K562 (cell line): ENCODE measurements at regions not wholly inside any gene's neighbourhood (a gene's known extent, or its start where the extent isn't known, plus 50 kb on each side); places are given as distances from the start of the nearest gene placed in this dataset.

Source experiments
- CCAR2 ChIP-seq: fragments of 200-400 bp; formaldehyde crosslinking; IDR thresholded peaks from 2 replicates; pipeline ENCODE4 v1.6.1; 2017; ENCODE audit warnings: mild to moderate bottlenecking, low read depth, low read length
- MTA3 ChIP-seq: fragments of 450-650 bp; formaldehyde crosslinking; IDR thresholded peaks from 2 replicates; pipeline ENCODE4 v1.6.1; 2017; ENCODE audit warnings: mild to moderate bottlenecking, borderline replicate concordance
- POLR2A ChIP-seq: fragments of 450-650 bp; conservative IDR thresholded peaks from 2 replicates; pipeline ENCODE4 v1.6.1; 2016
- POLR2AphosphoS5 ChIP-seq: IDR thresholded peaks from 2 replicates; pipeline ENCODE4 v1.6.1; 2011; ENCODE audit warnings: mild to moderate bottlenecking, low read depth, low read length, moderate library complexity; ENCODE audit not compliant: control insufficient read depth, insufficient read depth
- SIN3B ChIP-seq: fragments of 450-650 bp; IDR thresholded peaks from 2 replicates; pipeline ENCODE4 v1.6.1; 2017; ENCODE audit warnings: low read depth, mild to moderate bottlenecking, moderate library complexity
- TF ChIP-seq, protein P1 (sequence below): sonication (generic); formaldehyde crosslinking; IDR thresholded peaks from 2 replicates; pipeline ENCODE4 v1.9.0; 2022; ENCODE audit warnings: mild to moderate bottlenecking, missing genetic modification reagents
- TF ChIP-seq, protein P2 (sequence below), 3 experiments: IDR thresholded peaks in 2 of 3; conservative IDR thresholded peaks in 1 of 3; 2 replicates each; pipeline ENCODE4 v1.5.1; 2011 to 2012; ENCODE audit warnings: low read length in 3 of 3, mild to moderate bottlenecking in 3 of 3, control low read depth in 2 of 3, improper control_type of control experiment in 1 of 3, inconsistent platforms in 1 of 3, low read depth in 1 of 3, mixed read lengths in 1 of 3, moderate library complexity in 1 of 3; ENCODE audit not compliant: insufficient read depth in 2 of 3
- TF ChIP-seq, protein P3 (sequence below): sonication (generic); formaldehyde crosslinking; IDR thresholded peaks from 2 replicates; pipeline ENCODE4 v1.9.0; 2022; ENCODE audit warnings: mild to moderate bottlenecking, missing genetic modification reagents
- TF ChIP-seq, protein P4 (sequence below), 2 experiments: fragments of 450-650 bp in 1 of 2; sonication (generic) in 1 of 2; formaldehyde crosslinking in 1 of 2; IDR thresholded peaks; 2 replicates each; pipeline versions ENCODE4 v1.7.1 to v1.9.0; 2016 to 2022; ENCODE audit warnings: inconsistent platforms in 1 of 2, mild to moderate bottlenecking in 1 of 2, missing genetic modification reagents in 1 of 2
- TF ChIP-seq, protein P5 (sequence below): fragments of 450-650 bp; IDR thresholded peaks from 2 replicates; pipeline ENCODE4 v1.6.1; 2017; ENCODE audit warnings: antibody characterized with exemption
- TF ChIP-seq, protein P6 (sequence below): fragments of 250-450 bp; sonication (Bioruptor Pico); IDR thresholded peaks from 2 replicates; pipeline ENCODE4 v1.5.0; 2020; ENCODE audit warnings: mild to moderate bottlenecking, borderline replicate concordance
- TF ChIP-seq, protein P7 (sequence below): sonication (generic); formaldehyde crosslinking; IDR thresholded peaks from 2 replicates; pipeline ENCODE4 v1.5.0; 2020; ENCODE audit warnings: missing genetic modification reagents

DNA sequence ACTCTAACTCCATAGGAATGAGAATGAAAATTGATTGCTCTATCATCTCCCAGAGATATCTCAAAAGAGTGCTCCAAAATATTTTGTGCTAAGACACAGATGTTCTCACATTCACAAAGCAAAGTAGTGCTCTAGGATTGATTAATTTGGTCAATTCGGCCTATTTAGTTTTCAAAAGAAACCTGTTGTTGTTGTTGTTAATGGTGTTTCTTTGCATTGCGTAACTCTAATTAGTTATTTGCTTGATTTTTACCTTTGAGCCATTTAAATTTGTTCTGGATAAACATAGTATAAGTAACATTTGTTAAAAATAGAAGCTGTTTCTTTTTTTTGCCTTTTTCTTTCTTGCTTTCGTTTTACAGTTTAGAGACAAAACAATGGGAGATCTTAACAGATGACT is 382.5 kb downstream of the CAAP1 start:
- TF ChIP-seq POLR2AphosphoS5 (no peak), MTA3 (no peak), CCAR2 (no peak), POLR2A (no peak), SIN3B (no peak)
- TF ChIP-seq, protein P1, sequence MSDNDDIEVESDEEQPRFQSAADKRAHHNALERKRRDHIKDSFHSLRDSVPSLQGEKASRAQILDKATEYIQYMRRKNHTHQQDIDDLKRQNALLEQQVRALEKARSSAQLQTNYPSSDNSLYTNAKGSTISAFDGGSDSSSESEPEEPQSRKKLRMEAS (CRISPR knock-in tag) = no peak
- TF ChIP-seq, protein P2, sequence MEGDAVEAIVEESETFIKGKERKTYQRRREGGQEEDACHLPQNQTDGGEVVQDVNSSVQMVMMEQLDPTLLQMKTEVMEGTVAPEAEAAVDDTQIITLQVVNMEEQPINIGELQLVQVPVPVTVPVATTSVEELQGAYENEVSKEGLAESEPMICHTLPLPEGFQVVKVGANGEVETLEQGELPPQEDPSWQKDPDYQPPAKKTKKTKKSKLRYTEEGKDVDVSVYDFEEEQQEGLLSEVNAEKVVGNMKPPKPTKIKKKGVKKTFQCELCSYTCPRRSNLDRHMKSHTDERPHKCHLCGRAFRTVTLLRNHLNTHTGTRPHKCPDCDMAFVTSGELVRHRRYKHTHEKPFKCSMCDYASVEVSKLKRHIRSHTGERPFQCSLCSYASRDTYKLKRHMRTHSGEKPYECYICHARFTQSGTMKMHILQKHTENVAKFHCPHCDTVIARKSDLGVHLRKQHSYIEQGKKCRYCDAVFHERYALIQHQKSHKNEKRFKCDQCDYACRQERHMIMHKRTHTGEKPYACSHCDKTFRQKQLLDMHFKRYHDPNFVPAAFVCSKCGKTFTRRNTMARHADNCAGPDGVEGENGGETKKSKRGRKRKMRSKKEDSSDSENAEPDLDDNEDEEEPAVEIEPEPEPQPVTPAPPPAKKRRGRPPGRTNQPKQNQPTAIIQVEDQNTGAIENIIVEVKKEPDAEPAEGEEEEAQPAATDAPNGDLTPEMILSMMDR (IDR thresholded peaks at IDR 0.05 in 2 of 3, conservative IDR thresholded peaks at IDR 0.05 in 1 of 3; ENCODE audit: insufficient read depth in 2 of 3, low read depth in 1 of 3, low read length in 3 of 3) = no peak
- TF ChIP-seq, protein P3, sequence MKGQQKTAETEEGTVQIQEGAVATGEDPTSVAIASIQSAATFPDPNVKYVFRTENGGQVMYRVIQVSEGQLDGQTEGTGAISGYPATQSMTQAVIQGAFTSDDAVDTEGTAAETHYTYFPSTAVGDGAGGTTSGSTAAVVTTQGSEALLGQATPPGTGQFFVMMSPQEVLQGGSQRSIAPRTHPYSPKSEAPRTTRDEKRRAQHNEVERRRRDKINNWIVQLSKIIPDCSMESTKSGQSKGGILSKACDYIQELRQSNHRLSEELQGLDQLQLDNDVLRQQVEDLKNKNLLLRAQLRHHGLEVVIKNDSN (CRISPR knock-in tag) = no peak
- TF ChIP-seq, protein P4, sequence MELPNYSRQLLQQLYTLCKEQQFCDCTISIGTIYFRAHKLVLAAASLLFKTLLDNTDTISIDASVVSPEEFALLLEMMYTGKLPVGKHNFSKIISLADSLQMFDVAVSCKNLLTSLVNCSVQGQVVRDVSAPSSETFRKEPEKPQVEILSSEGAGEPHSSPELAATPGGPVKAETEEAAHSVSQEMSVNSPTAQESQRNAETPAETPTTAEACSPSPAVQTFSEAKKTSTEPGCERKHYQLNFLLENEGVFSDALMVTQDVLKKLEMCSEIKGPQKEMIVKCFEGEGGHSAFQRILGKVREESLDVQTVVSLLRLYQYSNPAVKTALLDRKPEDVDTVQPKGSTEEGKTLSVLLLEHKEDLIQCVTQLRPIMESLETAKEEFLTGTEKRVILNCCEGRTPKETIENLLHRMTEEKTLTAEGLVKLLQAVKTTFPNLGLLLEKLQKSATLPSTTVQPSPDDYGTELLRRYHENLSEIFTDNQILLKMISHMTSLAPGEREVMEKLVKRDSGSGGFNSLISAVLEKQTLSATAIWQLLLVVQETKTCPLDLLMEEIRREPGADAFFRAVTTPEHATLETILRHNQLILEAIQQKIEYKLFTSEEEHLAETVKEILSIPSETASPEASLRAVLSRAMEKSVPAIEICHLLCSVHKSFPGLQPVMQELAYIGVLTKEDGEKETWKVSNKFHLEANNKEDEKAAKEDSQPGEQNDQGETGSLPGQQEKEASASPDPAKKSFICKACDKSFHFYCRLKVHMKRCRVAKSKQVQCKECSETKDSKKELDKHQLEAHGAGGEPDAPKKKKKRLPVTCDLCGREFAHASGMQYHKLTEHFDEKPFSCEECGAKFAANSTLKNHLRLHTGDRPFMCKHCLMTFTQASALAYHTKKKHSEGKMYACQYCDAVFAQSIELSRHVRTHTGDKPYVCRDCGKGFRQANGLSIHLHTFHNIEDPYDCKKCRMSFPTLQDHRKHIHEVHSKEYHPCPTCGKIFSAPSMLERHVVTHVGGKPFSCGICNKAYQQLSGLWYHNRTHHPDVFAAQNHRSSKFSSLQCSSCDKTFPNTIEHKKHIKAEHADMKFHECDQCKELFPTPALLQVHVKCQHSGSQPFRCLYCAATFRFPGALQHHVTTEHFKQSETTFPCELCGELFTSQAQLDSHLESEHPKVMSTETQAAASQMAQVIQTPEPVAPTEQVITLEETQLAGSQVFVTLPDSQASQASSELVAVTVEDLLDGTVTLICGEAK (IDR thresholded peaks at IDR 0.05) = no peak
- TF ChIP-seq, protein P4 (CRISPR knock-in tag; IDR thresholded peaks at IDR 0.05) = no peak
- TF ChIP-seq, protein P5, sequence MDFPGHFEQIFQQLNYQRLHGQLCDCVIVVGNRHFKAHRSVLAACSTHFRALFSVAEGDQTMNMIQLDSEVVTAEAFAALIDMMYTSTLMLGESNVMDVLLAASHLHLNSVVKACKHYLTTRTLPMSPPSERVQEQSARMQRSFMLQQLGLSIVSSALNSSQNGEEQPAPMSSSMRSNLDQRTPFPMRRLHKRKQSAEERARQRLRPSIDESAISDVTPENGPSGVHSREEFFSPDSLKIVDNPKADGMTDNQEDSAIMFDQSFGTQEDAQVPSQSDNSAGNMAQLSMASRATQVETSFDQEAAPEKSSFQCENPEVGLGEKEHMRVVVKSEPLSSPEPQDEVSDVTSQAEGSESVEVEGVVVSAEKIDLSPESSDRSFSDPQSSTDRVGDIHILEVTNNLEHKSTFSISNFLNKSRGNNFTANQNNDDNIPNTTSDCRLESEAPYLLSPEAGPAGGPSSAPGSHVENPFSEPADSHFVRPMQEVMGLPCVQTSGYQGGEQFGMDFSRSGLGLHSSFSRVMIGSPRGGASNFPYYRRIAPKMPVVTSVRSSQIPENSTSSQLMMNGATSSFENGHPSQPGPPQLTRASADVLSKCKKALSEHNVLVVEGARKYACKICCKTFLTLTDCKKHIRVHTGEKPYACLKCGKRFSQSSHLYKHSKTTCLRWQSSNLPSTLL = no peak
- TF ChIP-seq, protein P6, sequence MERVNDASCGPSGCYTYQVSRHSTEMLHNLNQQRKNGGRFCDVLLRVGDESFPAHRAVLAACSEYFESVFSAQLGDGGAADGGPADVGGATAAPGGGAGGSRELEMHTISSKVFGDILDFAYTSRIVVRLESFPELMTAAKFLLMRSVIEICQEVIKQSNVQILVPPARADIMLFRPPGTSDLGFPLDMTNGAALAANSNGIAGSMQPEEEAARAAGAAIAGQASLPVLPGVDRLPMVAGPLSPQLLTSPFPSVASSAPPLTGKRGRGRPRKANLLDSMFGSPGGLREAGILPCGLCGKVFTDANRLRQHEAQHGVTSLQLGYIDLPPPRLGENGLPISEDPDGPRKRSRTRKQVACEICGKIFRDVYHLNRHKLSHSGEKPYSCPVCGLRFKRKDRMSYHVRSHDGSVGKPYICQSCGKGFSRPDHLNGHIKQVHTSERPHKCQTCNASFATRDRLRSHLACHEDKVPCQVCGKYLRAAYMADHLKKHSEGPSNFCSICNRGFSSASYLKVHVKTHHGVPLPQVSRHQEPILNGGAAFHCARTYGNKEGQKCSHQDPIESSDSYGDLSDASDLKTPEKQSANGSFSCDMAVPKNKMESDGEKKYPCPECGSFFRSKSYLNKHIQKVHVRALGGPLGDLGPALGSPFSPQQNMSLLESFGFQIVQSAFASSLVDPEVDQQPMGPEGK (CRISPR knock-in tag) = no peak
- TF ChIP-seq, protein P7, sequence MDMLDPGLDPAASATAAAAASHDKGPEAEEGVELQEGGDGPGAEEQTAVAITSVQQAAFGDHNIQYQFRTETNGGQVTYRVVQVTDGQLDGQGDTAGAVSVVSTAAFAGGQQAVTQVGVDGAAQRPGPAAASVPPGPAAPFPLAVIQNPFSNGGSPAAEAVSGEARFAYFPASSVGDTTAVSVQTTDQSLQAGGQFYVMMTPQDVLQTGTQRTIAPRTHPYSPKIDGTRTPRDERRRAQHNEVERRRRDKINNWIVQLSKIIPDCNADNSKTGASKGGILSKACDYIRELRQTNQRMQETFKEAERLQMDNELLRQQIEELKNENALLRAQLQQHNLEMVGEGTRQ (CRISPR knock-in tag) = no peak
